ENCODE measurements at regions not wholly inside any gene's neighbourhood (a gene's known extent, or its start where the extent isn't known, plus 50 kb on each side); places are given as distances from the start of the nearest gene placed in this dataset.

GRCh38 chr4:12778191-12778590 is 705.9 kb downstream of the RAB28 start:
- TF ChIP-seq EZH2 (IDR thresholded peaks at IDR 0.05; ENCODE audit: low read depth) (no peak), CTCF (conservative IDR thresholded peaks at IDR 0.05) (no peak)
- Histone ChIP-seq H2AFZ (no peak overlapping the region), H4K20me1 (ENCODE audit: insufficient read depth) (no peaks in the 10 kb centered on the region), H3K9me2 (ENCODE audit: insufficient read depth) (no peaks in the 10 kb centered on the region), H3K27ac (no peak overlapping the region), H3F3A (ENCODE audit: insufficient read depth, low read depth) (no peaks in the 10 kb centered on the region), H3K4me3 (no peak overlapping the region), H3K9me3 (ENCODE audit: insufficient read depth, low read depth) (no peaks in the 10 kb centered on the region), H3K4me1 (replicated peaks; ENCODE audit: insufficient read depth) (no peaks in the 10 kb centered on the region), H3K36me3 (ENCODE audit: low read depth) (no peaks in the 10 kb centered on the region), H3K79me2 (ENCODE audit: low read depth) (no peaks in the 10 kb centered on the region), H3K27me3 (ENCODE audit: insufficient read depth, low read depth) (no peaks in the 10 kb centered on the region), H3K4me2 (no peak overlapping the region)
- no peak for DNase-seq
- POLR2A ChIA-PET (ENCODE audit: unreplicated experiment), result interaction anchor here (0.6 kb wide), 1 partner anchor 41 kb away, joined by 3 read pairs; no protein-coding TSS in a partner anchor
- intact Hi-C loops (cut with micrococcal nuclease; ENCODE audit: unreplicated experiment), result no loop called here
- no TSS peak for BruUV-seq (replicated peaks)
- CTCF ChIA-PET, result no interaction called here

- Histone ChIP-seq H3K4me1 (replicated peaks; ENCODE audit: insufficient read depth) (no peaks in the 10 kb centered on the region), H4K20me1 (ENCODE audit: insufficient read depth) (no peaks in the 10 kb centered on the region), H3K79me2 (ENCODE audit: low read depth) (no peaks in the 10 kb centered on the region), H3K27me3 (ENCODE audit: insufficient read depth, low read depth) (no peaks in the 10 kb centered on the region), H3K27ac (no peak overlapping the region), H3K4me2 (no peak overlapping the region), H3K9me2 (ENCODE audit: insufficient read depth) (no peaks in the 10 kb centered on the region), H3F3A (ENCODE audit: insufficient read depth, low read depth) (no peaks in the 10 kb centered on the region), H3K36me3 (ENCODE audit: low read depth) (no peaks in the 10 kb centered on the region), H3K9me3 (ENCODE audit: insufficient read depth, low read depth) (no peaks in the 10 kb centered on the region), H3K4me3 (no peak overlapping the region), H2AFZ (no peak overlapping the region)
- ChIA-PET POLR2A (ENCODE audit: unreplicated experiment) (no interaction called here), CTCF (no interaction called here)
- TF ChIP-seq CTCF (conservative IDR thresholded peaks at IDR 0.05) (no peak), EZH2 (IDR thresholded peaks at IDR 0.05; ENCODE audit: low read depth) (no peak)
- BruUV-seq (replicated peaks), result no TSS peak
- intact Hi-C loops (cut with micrococcal nuclease; ENCODE audit: unreplicated experiment), result no loop called here
- DNase-seq, result no peak
These were observed 713.8 kb downstream of the RAB28 start for GRCh38 chr4:12770351-12770750.

GRCh38 chr4:12761694-12762093 is 722.4 kb downstream of the RAB28 start:
- intact Hi-C loops (cut with micrococcal nuclease; ENCODE audit: unreplicated experiment), result no loop called here
- no peak overlapping the region for H2AFZ ChIP-seq
- no peaks in the 10 kb centered on the region for H3K4me1 ChIP-seq (replicated peaks; ENCODE audit: insufficient read depth)
- TF ChIP-seq CTCF (conservative IDR thresholded peaks at IDR 0.05) (no peak), EZH2 (IDR thresholded peaks at IDR 0.05; ENCODE audit: low read depth) (no peak)
- DNase-seq, result no peak
- no peaks in the 10 kb centered on the region for H3K27me3 ChIP-seq (ENCODE audit: insufficient read depth, low read depth)
- ChIA-PET CTCF (no interaction called here), POLR2A (ENCODE audit: unreplicated experiment) (no interaction called here)
- no peaks in the 10 kb centered on the region for H3K36me3 ChIP-seq (ENCODE audit: low read depth)
- no peak overlapping the region for H3K4me3 ChIP-seq
- H3K79me2 ChIP-seq (ENCODE audit: low read depth), result no peaks in the 10 kb centered on the region
- no peak overlapping the region for H3K27ac ChIP-seq
- no peaks in the 10 kb centered on the region for H3K9me3 ChIP-seq (ENCODE audit: insufficient read depth, low read depth)
- no peaks in the 10 kb centered on the region for H3F3A ChIP-seq (ENCODE audit: insufficient read depth, low read depth)
- no peak overlapping the region for H3K4me2 ChIP-seq
- no peaks in the 10 kb centered on the region for H4K20me1 ChIP-seq (ENCODE audit: insufficient read depth)
- H3K9me2 ChIP-seq (ENCODE audit: insufficient read depth), result no peaks in the 10 kb centered on the region
- no TSS peak for BruUV-seq (replicated peaks)

All from PC-9 (cell line).